ENCODE measurements at regions not wholly inside any gene's neighbourhood (a gene's known extent, or its start where the extent isn't known, plus 50 kb on each side); places are given as distances from the start of the nearest gene placed in this dataset.

- Histone ChIP-seq H3K4me1 (replicated peaks) (no peaks in the 10 kb centered on the region), H3K4me3 (no peak overlapping the region), H3K27me3 (replicated peaks; ENCODE audit: insufficient read depth) (no peaks in the 10 kb centered on the region), H3K36me3 (no peaks in the 10 kb centered on the region), H3K9me3 (no peaks in the 10 kb centered on the region), H3K27ac (no peak overlapping the region)
- no peak for DNase-seq (ENCODE audit: low spot score)
- no peak for TF ChIP-seq POLR2A (IDR thresholded peaks at IDR 0.05)
- no peak for TF ChIP-seq POLR2AphosphoS5 (IDR thresholded peaks at IDR 0.05)
- TF ChIP-seq CTCF (IDR thresholded peaks at IDR 0.05): no peak
- intact Hi-C loops (cut with DNase I): no loop called here
These were observed 545.2 kb upstream of the PCDH9 start for GRCh38 chr13:67775359-67775758.

GRCh38 chr13:67772807-67773453 lies 542.8 kb upstream of the PCDH9 start:
- Histone ChIP-seq H3K27me3 (replicated peaks; ENCODE audit: insufficient read depth) (no peaks in the 10 kb centered on the region), H3K9me3 (no peaks in the 10 kb centered on the region), H3K4me3 (no peak overlapping the region), H3K4me1 (replicated peaks) (no peaks in the 10 kb centered on the region), H3K36me3 (no peaks in the 10 kb centered on the region), H3K27ac (no peak overlapping the region)
- WGBS: 95% methylated on average over 31 of the region's 37 CpGs
- intact Hi-C loops (cut with DNase I): no loop called here
- TF ChIP-seq POLR2AphosphoS5 (IDR thresholded peaks at IDR 0.05) (no peak), CTCF (IDR thresholded peaks at IDR 0.05) (no peak), POLR2A (IDR thresholded peaks at IDR 0.05) (no peak)
- DNase-seq (ENCODE audit: low spot score): no peak

GRCh38 chr13:67771106-67771505 lies 541.0 kb upstream of the PCDH9 start:
- intact Hi-C loops (cut with DNase I): no loop called here
- no peak for DNase-seq (ENCODE audit: low spot score)
- Histone ChIP-seq H3K36me3 (no peaks in the 10 kb centered on the region), H3K27me3 (replicated peaks; ENCODE audit: insufficient read depth) (no peaks in the 10 kb centered on the region), H3K27ac (no peak overlapping the region), H3K9me3 (no peaks in the 10 kb centered on the region), H3K4me1 (replicated peaks) (no peaks in the 10 kb centered on the region), H3K4me3 (no peak overlapping the region)
- TF ChIP-seq POLR2AphosphoS5 (IDR thresholded peaks at IDR 0.05) (no peak), CTCF (IDR thresholded peaks at IDR 0.05) (no peak), POLR2A (IDR thresholded peaks at IDR 0.05) (no peak)

- WGBS: 86% methylated on average over 7 of the region's 7 CpGs
- Histone ChIP-seq H3K4me1 (replicated peaks) (no peaks in the 10 kb centered on the region), H3K4me3 (no peak overlapping the region), H3K27ac (no peak overlapping the region), H3K9me3 (no peaks in the 10 kb centered on the region), H3K27me3 (replicated peaks; ENCODE audit: insufficient read depth) (no peaks in the 10 kb centered on the region), H3K36me3 (no peaks in the 10 kb centered on the region)
- no peak for DNase-seq (ENCODE audit: low spot score)
- no peak for TF ChIP-seq POLR2AphosphoS5 (IDR thresholded peaks at IDR 0.05)
- TF ChIP-seq POLR2A (IDR thresholded peaks at IDR 0.05): no peak
- no peak for TF ChIP-seq CTCF (IDR thresholded peaks at IDR 0.05)
- intact Hi-C loops (cut with DNase I): no loop called here
These were observed 539.8 kb upstream of the PCDH9 start for GRCh38 chr13:67769987-67770341.
